ENCODE measurements at regions not wholly inside any gene's neighbourhood (a gene's known extent, or its start where the extent isn't known, plus 50 kb on each side); places are given as distances from the start of the nearest gene placed in this dataset.

DNA sequence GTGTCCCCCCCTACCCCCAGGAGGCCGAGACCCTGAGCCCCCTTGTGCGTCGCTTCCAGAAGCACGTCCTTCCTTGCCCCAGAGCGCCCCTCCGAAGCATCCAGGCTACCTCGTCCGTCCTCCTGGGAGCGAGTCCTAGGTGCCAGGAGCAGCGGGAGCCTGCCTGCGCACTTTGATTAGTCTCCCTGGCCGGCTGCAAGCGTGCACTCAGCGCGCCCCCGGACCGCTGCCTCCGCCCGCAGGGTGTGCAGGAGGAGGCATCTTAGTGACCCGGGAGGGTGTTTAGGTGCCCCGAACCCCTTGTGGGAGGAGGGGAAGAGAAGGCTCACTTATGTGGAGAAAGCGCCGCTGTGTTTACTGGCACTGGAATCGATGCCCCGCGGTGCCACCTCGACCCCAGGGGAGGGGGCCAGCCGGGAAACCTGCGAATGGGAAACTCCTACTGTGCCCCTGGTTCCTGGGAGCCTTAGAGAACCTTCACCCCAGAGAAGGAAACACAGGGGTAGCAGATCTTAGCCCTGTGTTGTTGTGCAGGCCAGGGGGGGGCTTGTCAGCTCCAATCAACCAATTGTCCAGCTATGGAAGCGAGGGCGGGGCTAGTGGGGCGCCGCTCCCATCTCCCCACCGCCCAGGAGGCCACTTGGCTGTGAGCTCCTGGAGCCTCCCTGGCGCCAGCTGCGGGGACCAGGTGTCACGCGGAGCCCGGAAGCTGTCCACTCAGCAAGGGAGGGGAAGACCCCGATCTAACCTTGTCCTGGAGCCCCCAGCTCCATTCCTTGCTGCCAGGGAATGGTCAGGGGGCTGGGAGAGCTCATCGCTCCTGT is 922.8 kb upstream of the EEF2KMT start:
- DNase-seq = peak in 5 of 56 donors; percentile 4 to 37 (median 14)

DNA sequence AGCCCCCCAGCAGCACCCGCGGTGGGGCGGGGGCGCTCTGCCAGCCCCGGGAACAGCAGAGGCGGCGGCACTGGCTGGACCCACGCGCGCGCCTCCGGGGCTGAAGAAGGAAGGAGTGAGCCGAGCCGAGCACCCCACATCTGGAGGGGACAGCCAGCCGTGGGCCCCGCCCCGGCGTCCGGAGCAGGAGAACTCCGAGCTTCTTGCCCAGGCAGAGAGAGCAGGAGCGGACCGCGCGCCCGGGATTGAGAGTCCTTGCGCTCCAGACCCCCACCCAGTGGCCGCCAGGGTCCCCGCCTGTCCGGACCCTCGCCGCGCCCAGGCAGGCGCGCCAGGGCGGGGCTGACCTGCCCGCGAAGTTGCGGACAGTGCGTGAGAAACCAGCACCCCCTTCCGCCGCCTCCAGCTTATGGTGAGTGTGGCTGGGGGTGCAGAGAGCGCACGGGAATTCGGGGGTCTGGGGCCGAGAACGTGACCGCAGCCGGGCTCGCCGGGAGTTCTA is 921.9 kb upstream of the EEF2KMT start:
- peak in 2 of 56 donors; percentile 13 to 47 for DNase-seq

DNA sequence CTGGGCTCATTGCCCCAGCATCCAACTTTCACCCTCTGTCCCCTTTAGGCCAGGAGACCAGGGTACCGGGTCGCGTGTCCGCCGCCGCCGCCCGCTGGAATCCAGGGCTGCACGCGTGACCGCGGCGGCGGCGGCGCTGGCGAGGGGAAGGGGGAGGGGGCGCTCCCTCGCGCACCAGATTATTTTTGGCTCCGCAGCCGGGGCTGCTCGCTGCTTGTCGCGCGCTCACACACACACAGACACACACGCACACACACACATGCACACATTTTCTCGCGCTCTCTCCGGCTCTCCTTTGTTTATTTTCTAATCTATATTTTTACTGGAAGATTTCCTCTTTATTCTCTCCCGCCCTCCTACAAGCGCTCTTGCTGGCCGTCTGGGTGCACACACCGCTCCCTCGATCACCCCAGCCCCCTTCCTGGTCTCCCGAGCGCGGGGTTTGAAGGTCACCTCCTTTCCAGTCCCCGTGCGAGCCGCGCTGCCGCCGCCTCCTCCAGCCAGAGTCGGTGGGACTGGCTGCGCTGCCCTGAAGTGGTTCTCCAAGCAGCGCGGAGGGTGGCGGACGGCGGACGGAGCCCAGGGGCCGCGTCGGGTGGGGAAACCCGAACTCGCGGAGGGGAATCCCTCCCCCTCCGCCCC is 921.4 kb upstream of the EEF2KMT start:
- peak in 11 of 56 donors; percentile 8 to 54 (median 29) for DNase-seq

DNA sequence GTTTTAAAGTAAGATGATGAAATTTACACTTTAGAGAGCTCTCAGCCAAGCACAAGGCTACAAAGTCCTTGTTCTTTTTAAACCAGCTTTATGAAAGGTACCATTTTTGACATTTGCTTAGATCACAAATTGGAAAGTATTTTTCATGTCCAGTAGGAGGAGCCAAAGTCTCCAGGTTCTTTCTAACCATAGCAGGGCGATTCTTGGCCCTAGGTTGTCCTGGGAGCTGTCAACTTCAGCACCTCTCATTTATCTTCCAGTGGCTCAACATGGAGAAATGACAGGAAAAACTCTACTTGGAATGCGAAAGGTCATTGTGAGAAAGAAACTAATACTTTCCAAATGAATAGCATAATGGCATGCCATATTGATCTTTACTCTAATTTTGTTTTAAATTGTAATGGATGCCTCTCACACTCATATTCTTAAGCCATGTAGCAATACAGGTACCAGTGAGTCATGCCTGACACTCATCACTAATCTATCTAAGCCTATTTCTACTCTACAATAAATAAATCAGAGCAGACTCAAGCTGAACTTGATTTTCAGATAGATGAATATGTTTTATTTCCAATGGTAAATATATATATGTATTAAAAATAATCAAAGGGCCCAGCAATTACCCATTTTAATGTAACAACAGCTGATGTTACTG is 919.1 kb upstream of the EEF2KMT start:
- DNase-seq = no peak

DNA sequence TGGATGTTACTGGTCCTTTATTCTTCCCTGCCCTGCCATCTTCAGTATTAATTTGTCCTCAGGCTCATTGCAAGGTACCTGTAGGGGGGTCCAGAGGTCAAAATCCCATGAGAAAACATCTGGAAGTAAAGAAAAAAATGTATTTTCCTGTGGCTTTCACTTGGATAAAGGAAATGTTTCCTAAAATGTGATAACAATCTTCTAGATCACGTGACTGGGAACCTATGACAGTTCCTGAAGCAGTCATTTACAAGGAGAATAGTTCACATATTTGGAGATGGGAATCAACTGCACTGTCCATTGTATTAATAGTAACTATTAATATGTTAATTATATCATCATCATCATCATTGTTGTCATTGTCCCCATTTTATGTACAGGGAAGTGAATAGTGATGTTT is 915.1 kb upstream of the EEF2KMT start:
- DNase-seq = no peak

DNA sequence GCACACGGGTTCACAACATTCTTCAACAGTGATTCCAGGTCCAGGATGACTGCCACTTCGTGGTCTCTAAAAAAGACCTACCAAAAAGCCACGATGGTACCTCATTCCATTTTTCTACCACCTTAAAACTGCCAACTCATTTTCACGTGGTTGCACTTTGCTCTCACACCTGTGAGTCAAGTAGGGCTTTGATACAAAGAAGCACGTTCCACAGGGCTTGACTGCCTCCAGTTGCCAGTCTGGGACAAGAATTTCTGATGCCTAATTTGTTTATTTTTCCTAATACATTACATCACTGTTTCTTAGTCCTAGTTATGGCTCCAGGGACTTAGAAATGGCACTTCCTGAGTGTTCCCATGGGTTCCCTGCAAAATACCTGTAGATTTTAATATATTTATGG is 911.6 kb upstream of the EEF2KMT start:
- no peak for DNase-seq

DNA sequence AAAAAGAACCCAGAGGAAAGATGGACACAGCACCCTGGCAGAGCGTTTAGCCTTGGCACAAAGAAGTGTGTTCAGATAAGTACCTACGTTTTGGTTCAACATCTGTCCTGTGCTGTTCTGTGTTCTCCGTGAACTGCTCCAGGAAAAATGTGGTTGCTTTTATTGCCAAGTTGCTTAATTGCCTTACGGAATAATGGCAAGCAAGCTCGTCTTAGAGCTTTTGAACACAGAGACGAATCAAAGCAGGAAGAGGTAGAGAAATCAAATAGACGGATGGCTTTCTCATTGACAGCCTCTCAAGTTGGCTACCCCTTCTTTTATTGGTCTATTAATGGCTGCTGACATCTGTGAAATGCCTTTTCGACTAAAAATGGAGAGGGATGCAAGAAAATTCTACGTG is 911.1 kb upstream of the EEF2KMT start:
- DNase-seq = no peak

DNA sequence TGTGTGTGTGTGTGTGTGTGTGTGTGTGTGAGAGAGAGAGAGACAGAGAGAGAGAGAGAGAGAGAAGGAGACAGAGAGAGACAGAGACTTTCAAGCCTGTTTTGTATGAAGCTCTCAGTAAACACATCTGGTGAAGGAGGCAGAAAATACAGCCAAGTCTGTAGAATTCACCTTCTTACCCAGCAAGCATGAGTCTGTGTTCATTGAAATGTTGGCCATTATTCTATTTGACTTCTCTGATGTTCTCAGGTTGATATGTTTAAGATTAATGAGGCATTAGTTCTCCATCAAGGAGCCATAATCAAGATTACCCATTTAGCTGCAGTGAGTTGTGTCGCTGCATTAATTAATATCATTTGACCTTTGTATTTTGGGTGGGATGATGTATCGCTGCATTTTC is 895.8 kb upstream of the EEF2KMT start:
- no peak for DNase-seq

DNA sequence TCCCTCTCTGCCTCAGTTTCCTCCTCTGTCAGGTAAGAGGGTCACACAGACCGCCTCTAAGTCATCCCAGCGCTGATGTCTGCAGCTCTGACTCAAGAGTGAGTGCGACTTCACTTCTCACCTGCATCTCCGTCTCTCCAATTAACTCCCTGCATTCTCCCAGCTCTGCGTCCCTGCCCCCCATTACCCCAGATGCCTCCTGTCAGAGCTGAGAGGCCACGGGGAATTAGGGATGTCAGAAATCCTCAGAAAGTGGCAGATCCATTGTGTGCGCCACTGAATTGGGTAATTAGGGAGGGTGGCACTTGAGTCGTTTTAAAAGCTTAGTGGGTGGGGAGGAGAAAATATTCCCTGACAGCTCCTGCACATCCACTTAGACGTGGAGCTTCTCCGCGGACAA is 885.4 kb upstream of the EEF2KMT start:
- DNase-seq = peak in 16 of 56 donors; percentile 1 to 49 (median 8)

DNA sequence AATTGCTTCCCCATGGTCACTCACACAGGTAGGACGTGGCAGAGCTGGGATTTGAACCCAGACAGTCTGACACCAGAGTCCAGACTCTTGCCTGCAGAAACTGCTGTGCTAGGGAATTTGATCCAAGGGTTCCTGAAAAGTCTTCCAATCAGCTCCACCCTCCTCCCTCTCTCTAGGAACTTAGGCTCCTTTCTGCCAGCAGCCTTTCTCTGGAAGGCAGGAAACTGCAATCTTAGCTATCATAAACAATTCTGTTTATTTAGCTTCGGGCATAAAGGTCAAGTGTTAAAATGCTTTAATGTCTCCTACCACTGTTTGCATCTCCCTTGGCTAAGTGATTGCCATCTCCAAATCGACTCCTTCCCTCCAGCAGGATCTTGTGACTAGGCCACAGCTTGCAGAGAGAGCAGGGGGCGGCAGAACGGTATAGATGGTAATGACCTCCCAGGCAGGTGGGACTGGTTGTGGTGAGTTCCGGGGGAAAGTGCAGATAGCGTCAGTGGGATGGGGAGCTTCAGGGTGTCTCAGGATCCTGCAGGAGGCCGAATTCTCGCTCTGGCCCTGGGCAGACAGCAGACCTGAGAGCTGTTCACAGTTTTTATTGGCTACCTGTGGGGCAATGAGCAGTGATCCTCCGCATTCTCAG is 882.4 kb upstream of the EEF2KMT start:
- no peak for DNase-seq

DNA sequence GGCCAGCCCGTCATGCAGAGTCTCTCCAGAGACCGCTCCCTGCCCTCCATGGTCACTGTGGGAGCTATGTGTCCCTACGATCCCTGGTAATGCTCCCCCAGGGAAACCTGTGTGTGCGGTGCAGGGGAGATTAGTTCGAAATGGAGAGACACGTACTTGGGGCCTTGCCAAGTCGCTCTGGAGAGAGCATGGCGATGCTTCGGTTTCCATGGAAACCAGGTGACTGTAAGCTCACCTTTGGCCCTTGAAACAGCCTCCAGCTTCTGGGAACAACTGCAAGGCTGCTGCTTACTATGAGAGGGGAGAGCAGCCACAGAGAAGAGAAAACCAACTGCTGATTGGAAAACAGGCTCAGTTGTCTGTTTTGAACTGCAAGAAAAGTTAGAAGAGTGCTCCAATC is 879.7 kb upstream of the EEF2KMT start:
- DNase-seq = no peak

DNA sequence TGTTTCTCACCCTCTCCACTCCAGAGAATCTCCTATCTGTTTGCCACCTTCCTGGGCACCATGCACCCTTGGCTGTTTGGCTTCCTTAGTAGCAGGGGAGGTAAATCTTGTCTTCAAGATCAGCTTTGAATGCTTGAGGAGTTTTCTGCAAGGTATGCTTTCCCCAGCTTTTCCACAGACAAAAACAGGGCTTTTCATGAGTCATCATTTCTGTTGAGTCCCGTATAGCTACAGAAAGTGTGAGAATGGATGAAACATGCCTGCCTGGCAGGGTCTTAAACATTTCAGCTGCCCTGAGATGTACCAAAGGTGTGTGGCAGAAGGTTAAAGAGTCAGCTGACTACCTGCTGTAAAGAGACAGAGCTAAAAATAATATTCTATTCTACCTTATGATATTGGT is 875.2 kb upstream of the EEF2KMT start:
- no peak for DNase-seq

DNA sequence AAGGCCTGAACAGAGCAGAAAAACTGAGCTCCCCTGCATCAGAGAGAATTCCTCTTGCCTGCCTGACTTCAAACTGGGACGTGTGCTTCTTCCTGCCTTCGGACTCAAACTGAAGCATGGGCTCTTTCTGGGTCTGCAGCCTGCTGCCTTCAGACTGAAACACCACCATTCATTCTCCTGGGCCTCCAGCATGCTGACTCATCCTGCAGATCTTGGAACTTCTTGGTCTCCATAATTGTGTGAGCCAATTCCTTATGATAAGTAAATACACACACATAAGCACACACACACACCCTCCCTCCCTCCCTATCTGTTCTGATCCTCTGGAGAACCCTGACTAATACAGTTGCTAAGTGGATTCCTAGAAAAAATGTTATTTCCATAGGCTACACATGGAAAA is 874.3 kb upstream of the EEF2KMT start:
- DNase-seq = no peak

DNA sequence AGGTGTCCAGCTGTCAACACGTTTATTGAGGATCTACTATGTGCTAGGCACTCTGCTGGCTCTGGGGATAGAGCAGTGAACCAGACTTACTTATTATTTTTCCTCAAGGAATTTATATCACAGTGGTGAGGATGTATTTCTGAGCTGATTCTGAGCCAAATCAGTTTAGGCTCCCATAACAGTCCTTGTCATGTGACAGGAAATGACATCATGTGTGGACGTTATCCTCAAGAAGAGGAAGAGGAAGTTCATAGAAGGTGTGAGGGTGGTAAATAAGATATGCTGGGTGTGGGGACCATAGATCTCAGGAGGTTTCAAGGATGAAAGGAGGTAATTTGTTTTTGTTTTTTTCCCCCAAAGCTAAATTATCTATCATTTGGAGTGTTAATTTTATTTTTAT is 873.5 kb upstream of the EEF2KMT start:
- DNase-seq = no peak

DNA sequence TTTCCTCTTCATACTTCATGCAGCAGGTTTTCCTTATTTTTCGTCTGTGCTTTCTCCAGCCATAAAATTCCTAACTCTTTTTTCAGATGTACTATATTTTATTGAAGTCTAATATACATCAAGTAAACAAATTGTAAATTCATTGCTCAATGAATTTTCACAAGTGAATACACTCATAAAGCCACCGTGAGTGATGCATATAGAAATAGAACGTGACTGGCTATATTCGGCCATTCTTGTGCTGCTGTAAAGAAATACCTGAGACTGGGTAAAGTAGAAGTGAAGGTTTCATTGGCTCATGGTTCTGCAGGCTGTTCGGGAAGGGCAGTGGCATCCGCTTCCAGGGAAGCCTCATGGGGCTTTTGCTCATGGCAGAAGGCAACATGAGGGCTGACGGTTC is 868.4 kb upstream of the EEF2KMT start:
- DNase-seq = no peak

DNA sequence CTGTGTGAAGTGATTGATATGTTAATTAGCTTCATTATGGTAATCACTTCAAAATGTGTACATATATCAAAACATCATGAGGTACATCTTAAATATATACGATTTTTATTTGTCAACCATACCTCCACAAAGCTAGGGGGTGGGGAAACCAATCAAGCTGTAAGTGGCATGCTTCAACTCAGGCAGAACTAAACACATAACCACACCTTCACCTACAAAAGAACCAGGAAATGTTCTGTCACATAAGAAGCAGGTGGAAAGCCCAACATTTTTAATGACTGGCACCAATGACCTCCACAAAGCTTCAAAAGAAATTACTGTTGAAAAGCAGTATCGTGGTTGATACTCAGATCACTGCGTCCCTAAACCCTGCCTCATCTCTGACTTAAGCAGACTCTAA is 867.7 kb upstream of the EEF2KMT start:
- no peak for DNase-seq

DNA sequence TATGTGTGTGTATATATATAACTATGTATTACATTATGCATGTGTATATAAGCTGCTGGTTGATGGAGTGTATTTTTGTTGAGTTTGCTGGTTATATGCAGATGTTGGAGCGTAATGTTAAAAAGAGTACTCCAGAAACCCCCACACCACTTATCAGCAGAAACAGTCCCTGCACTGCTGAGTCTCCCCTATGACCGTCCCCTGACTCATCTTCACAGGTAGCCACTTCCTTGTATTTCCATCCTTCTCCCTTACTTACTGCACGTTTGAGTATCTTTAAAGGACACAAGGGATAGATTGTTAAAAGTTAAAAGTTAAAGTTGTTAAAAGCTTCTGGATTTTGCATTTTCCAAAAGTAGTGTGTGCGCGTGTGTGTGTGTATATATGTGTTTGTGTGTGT is 853.9 kb upstream of the EEF2KMT start:
- no peak for DNase-seq

DNA sequence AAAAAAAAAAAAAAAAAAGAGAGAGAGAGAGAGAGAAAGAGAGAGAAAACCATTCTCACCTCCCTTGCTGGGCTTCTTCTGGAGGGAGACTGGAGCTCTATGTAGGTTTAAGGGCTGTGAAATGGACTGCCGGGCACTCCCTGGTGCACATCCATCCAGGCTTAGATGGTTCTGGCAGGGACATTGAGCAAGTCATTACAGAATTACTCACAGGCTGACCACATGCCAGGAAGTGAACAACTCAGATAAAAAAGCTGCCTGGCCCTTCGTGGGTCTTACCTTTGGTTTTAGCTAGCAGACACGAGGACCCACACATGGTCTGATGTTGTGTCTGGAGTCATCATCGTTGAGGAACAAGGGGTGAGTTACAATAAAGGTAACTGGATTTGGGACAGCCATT is 847.4 kb upstream of the EEF2KMT start:
- no peak for DNase-seq

DNA sequence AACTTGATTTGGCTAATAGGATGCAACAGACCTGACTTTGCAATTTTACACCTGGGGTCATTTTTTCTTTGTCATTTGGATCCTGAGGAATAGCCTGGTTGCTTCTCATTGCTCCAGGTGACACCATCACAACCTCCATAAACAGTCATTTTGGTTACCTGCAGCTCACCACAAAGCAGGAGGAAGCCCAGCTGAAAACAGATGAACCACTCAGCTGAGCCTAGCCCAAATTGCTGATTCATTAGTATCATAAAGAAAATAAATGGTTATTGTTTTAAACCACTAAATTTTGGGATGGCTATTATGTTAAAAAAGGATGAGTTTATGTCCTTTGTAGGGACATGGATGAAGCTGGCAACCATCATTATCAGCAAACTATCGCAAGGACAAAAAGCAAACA is 841.0 kb upstream of the EEF2KMT start:
- no peak for DNase-seq

DNA sequence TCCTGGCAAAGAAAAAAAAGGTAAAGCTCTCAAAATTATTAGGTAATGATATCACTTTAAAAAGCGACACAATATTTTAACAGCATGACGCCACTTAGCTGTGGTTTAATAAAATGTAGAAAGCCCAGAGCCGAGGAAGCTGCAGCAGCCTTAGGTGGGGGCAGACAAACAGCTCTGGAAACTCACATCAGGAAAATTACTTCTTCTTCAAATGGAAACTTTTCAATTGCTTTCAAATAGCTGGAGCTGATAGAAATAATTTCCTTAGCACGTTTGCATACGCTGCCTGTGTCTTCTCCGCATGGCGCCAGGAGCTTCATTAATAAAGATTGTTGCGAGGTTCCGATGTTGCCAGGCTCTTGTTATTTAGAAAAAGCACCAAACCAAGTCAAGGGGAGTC is 835.3 kb upstream of the EEF2KMT start:
- DNase-seq = peak in 2 of 56 donors; percentile 0 to 8

DNA sequence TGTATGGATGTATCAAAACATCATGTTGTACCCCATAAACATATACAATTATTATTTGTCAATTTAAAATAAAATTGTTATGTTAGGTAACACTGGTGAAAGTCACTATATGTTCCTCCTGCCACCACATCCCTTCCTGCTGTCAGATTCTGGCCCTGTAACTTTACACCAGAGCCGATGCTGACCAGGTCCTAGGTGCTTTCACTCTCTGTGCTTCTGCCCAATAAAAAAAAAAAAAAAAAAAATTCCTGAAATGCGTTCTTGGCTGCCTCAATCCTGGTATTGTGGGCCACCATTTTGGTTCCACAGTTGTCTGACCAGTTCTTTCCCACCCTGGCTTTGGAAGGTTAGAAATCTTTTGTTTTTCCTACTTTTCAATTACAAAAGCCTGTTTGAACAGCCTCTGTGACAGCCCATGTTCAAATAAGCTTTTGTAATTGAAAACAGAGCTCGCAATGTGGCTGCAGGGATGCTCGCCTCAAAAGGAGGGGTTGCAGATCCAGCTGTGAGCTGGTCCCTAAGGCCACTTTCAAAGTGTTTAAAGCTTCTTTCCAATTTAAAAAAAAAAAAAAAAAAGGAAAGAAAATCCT is 831.0 kb upstream of the EEF2KMT start:
- DNase-seq = no peak

DNA sequence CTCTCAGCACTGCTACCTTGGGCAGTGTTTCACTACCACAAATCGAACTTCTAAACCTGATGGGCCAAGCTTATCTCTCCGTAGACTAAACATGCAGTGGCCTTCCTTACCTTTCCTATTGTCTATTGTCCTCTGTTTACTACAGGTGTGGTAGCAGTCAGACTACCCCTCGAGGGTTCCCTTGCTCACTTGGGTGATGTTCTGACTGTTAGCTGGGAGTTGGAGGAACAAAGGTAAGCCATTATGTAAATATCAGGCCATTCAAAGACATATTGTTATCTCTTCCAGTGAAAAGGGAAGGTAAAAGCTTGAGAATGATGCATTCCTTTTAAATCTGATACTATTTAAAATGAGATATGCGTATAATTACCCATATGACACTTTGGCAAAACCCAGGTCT is 828.3 kb upstream of the EEF2KMT start:
- no peak for DNase-seq

Data from nucleus accumbens (tissue), 56 donors.